Stomach smooth muscle (tissue), 2 donors: ENCODE measurements at regions not wholly inside any gene's neighbourhood (a gene's known extent, or its start where the extent isn't known, plus 50 kb on each side); places are given as distances from the start of the nearest gene placed in this dataset.

Source experiments
- H3K27ac ChIP-seq: one replicate; pipeline ENCODE4 v1.7.0; 2013; ENCODE audit warnings: mild to moderate bottlenecking, low read length, inconsistent platforms
- H3K27me3 ChIP-seq, 2 donors: one replicate each; pipeline ENCODE4 v1.7.0; 2013; ENCODE audit warnings: low read length in 2 of 2; ENCODE audit not compliant: insufficient read depth in 2 of 2, control insufficient read depth in 1 of 2
- H3K36me3 ChIP-seq, 2 donors: one replicate each; pipeline ENCODE4 v1.7.0; 2013; ENCODE audit warnings: low read length in 2 of 2; ENCODE audit not compliant: control insufficient read depth in 2 of 2, insufficient read depth in 2 of 2
- H3K4me1 ChIP-seq: one replicate; pipeline ENCODE4 v1.7.0; 2013; ENCODE audit warnings: low read length; ENCODE audit not compliant: control insufficient read depth, insufficient read depth
- H3K4me3 ChIP-seq, 2 donors: one replicate each; pipeline ENCODE4 v1.7.0; 2013; ENCODE audit warnings: low read length in 2 of 2
- H3K9ac ChIP-seq, 2 donors: one replicate each; pipeline ENCODE4 v1.7.0; 2013; ENCODE audit warnings: low read length in 2 of 2, mild to moderate bottlenecking in 1 of 2
- H3K9me3 ChIP-seq, 2 donors: one replicate each; pipeline ENCODE4 v1.7.0; 2013; ENCODE audit warnings: low read length in 2 of 2; ENCODE audit not compliant: control insufficient read depth in 2 of 2
- donor health status: healthy.
- donor health status: Pancreatic carcinoma.

DNA sequence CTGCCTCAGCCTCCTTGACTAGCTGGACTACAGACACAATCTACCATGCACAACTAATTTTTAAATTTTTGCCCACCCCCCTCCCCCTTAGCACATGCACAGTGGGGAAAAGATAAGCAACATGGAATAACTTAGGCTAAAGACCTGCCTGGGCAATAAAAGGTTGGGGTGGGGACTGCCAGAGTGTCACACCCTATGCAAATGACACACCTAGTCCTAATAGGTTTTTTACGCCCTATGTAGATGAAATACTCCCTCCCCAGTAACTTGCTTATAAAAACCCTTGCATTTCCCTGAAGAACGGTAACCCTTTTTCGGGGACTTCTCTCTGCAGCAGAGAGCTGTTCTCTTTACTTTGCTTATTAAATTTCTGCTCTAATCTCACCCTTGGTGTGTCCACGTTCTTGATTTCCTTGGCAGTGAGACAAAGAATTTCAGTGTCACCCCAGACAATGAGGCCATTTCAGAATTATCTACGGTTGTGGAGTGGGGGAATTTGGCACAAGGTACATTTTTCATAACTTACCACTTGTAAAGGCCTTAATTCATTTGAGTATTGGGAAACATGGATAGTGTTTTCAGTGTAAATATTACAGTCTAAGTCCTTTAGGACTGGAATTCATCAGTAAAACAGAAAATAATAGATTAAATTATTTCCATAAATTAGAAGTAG lies 109.2 kb downstream of the NOL4 start:
- no peak overlapping the region for H3K27ac ChIP-seq
- H3K9ac ChIP-seq, result no peak overlapping the region
- H3K4me1 ChIP-seq, result no peaks in the 10 kb centered on the region
- no peaks in the 10 kb centered on the region for H3K9me3 ChIP-seq
- H3K4me3 ChIP-seq, result no peak overlapping the region
- H3K27me3 ChIP-seq, result no peaks in the 10 kb centered on the region
- H3K36me3 ChIP-seq, result no peaks in the 10 kb centered on the region

- Histone ChIP-seq H3K27ac (no peak overlapping the region), H3K4me1 (no peaks in the 10 kb centered on the region), H3K27me3 (no peaks in the 10 kb centered on the region), H3K9ac (no peak overlapping the region), H3K36me3 (no peaks in the 10 kb centered on the region), H3K4me3 (no peak overlapping the region), H3K9me3 (no peaks in the 10 kb centered on the region)
Measured at GRCh38 chr18:34114996-34115395, 109.7 kb downstream of the NOL4 start.

- Histone ChIP-seq H3K9me3 (peaks cover 0 to 3% of the 10 kb centered on the region in 2 donors), H3K4me1 (no peaks in the 10 kb centered on the region), H3K36me3 (no peaks in the 10 kb centered on the region), H3K9ac (no peak overlapping the region), H3K27me3 (no peaks in the 10 kb centered on the region), H3K27ac (no peak overlapping the region), H3K4me3 (no peak overlapping the region)
Measured at GRCh38 chr18:34108206-34108605, 116.5 kb downstream of the NOL4 start.

DNA sequence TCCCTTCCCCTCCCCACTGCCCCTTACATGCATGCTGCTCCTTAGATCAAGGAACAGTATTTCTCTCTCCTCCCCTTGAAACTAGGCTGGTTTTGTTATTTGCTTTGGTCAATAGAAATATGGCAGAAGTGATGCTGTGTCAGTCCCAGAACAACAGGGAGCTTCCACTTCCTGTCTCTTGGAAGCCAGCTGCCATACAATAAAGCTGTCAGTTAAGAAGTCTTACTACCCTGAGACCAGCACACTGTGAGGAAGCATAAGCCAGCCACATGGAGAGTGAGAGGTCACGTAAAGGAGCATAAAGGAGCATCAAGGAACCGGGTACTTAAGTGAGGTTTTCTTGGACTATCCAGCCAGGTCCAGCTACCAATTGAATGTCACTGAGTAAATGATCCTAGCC lies 126.6 kb downstream of the NOL4 start:
- Histone ChIP-seq H3K4me1 (no peaks in the 10 kb centered on the region), H3K27ac (no peak overlapping the region), H3K9ac (no peak overlapping the region), H3K36me3 (no peaks in the 10 kb centered on the region), H3K4me3 (no peak overlapping the region), H3K9me3 (no peaks in the 10 kb centered on the region), H3K27me3 (no peaks in the 10 kb centered on the region)

GRCh38 chr18:34097312-34097711 lies 127.4 kb downstream of the NOL4 start:
- Histone ChIP-seq H3K27ac (no peak overlapping the region), H3K9me3 (no peaks in the 10 kb centered on the region), H3K4me3 (no peak overlapping the region), H3K27me3 (no peaks in the 10 kb centered on the region), H3K9ac (no peak overlapping the region), H3K4me1 (no peaks in the 10 kb centered on the region), H3K36me3 (no peaks in the 10 kb centered on the region)

GRCh38 chr18:34094148-34094547 lies 130.6 kb downstream of the NOL4 start:
- Histone ChIP-seq H3K4me3 (no peak overlapping the region), H3K27me3 (no peaks in the 10 kb centered on the region), H3K4me1 (no peaks in the 10 kb centered on the region), H3K9ac (no peak overlapping the region), H3K9me3 (no peaks in the 10 kb centered on the region), H3K36me3 (no peaks in the 10 kb centered on the region), H3K27ac (no peak overlapping the region)

DNA sequence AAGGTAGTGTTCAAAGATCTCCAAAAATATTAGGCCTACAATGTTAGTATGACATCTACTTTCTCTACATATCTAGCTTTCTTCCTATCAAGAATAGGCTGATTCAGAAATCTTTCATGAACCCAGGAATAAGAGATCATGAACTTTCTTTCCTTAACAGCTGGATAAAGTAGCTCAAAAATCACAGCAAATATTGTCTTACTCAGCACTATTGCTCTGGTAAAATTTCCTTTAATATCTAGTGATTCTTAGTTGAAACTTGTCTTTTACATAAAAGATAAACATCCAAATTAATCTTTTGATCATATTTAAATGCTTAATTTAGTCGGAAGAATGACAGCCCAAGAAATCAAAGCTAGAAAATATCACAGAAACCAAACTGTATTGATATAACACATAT lies 131.9 kb downstream of the NOL4 start:
- H3K27me3 ChIP-seq, result no peaks in the 10 kb centered on the region
- no peak overlapping the region for H3K27ac ChIP-seq
- H3K36me3 ChIP-seq, result no peaks in the 10 kb centered on the region
- H3K4me3 ChIP-seq, result no peak overlapping the region
- H3K9ac ChIP-seq, result no peak overlapping the region
- no peaks in the 10 kb centered on the region for H3K9me3 ChIP-seq
- H3K4me1 ChIP-seq, result no peaks in the 10 kb centered on the region

DNA sequence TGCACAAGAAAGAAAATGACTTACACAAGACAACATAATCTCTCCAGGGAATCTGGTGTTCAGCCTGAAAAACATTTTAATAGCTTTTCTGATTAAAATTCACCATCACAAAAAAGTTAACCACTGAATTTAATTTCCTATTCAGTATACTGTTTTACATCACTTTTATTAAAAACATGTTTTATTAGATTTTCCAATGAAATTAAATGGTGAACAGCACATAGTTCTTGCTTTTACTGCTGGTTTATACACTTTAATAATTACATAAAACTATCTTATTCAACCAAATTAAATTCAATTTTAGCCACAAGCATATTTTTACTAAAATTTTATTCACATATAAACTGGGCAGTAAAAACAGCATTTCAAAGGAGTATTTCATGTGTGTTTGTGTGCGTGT lies 138.3 kb downstream of the NOL4 start:
- Histone ChIP-seq H3K4me1 (no peaks in the 10 kb centered on the region), H3K9ac (no peak overlapping the region), H3K36me3 (no peaks in the 10 kb centered on the region), H3K9me3 (no peaks in the 10 kb centered on the region), H3K4me3 (no peak overlapping the region), H3K27me3 (no peaks in the 10 kb centered on the region), H3K27ac (no peak overlapping the region)

DNA sequence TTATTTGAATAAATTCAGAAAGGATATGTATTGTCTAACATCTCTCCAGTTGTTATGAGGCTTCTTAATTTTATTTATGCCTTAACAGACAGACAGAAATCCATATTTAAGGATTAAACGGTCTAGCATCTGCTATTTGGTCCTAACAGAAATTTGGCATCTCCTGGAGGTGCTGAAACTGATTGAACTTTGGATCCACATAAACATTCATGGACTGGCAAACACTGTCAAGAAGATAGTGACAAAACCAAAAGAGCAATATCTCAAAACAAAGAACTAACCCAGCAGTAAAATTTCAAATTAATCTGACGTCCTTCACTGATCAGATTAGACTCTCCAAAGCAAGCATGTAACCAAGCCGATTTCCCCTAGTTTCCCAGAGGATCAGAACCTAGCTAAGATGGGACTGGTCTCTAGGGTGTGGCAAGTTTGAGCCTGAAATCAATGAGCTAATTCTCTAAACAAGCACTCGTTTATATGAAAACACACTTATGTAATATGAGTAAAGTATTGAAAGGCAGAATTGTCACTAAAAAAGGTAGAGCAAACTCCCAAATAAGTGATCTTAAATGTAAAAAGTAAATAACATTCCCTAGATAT lies 139.5 kb downstream of the NOL4 start:
- Histone ChIP-seq H3K9ac (no peak overlapping the region), H3K4me3 (no peak overlapping the region), H3K9me3 (no peaks in the 10 kb centered on the region), H3K4me1 (no peaks in the 10 kb centered on the region), H3K27ac (no peak overlapping the region), H3K36me3 (no peaks in the 10 kb centered on the region), H3K27me3 (no peaks in the 10 kb centered on the region)

- no peak overlapping the region for H3K27ac ChIP-seq
- no peaks in the 10 kb centered on the region for H3K36me3 ChIP-seq
- no peaks in the 10 kb centered on the region for H3K4me1 ChIP-seq
- H3K4me3 ChIP-seq, result no peak overlapping the region
- no peaks in the 10 kb centered on the region for H3K27me3 ChIP-seq
- H3K9ac ChIP-seq, result no peak overlapping the region
- H3K9me3 ChIP-seq, result no peaks in the 10 kb centered on the region
Measured at GRCh38 chr18:34084635-34085034, 140.1 kb downstream of the NOL4 start.

DNA sequence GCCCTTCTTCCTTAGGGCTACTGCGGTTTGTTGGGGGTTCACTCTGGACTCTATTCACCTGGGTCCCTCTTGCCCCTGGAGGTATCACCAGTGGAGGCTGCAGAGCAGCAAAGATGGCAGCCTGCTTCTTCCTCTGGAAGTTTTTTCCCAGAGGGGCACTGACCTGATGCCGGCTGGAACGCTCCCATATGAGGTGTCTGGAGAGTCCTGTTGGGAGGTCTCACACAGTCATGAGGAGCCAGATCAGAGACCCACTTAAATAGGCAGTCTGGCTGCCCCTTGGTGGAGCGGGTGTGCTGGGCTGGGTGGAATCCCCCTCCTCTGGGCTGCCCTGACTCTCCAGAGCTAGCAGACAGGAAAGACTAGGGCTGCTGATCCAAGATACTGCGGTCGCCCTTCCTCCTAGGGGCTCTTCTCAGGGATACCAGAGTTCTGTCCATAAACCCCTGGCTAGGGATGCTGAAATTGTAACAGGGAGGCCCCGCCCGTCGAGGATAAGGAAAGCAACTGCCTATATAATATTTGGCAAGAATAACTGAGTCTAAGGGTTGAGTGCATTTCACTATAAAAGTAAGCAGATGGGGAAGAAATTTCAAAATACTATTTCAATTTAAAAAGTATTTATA lies 140.7 kb downstream of the NOL4 start:
- no peaks in the 10 kb centered on the region for H3K36me3 ChIP-seq
- H3K9ac ChIP-seq, result no peak overlapping the region
- no peaks in the 10 kb centered on the region for H3K9me3 ChIP-seq
- H3K4me3 ChIP-seq, result no peak overlapping the region
- H3K27ac ChIP-seq, result no peak overlapping the region
- no peaks in the 10 kb centered on the region for H3K4me1 ChIP-seq
- no peaks in the 10 kb centered on the region for H3K27me3 ChIP-seq
